H9 (cell line): ENCODE measurements at regions not wholly inside any gene's neighbourhood (a gene's known extent, or its start where the extent isn't known, plus 50 kb on each side); places are given as distances from the start of the nearest gene placed in this dataset.

Experiments
- DNase-seq: peaks from one replicate; pipeline ENCODE4 v3.0.0-alpha.2; 2017
- H2AFZ ChIP-seq: one replicate; pipeline ENCODE4 v1.6.1; 2013; ENCODE audit warnings: mild to moderate bottlenecking, low read length, control low read depth, moderate library complexity
- H2AK5ac ChIP-seq: 2 replicates; pipeline ENCODE4 v1.6.1; 2013; ENCODE audit warnings: low read length, control low read depth, mixed read lengths; ENCODE audit not compliant: insufficient read length
- H2BK120ac ChIP-seq: one replicate; pipeline ENCODE4 v1.6.1; 2013; ENCODE audit warnings: low read depth, mild to moderate bottlenecking, low read length, control low read depth, inconsistent platforms; ENCODE audit not compliant: poor library complexity, severe bottlenecking
- H2BK12ac ChIP-seq: 2 replicates; pipeline ENCODE4 v1.6.1; 2013; ENCODE audit warnings: low read length, control low read depth, mixed read lengths, low read depth; ENCODE audit not compliant: insufficient read length
- H2BK15ac ChIP-seq: 2 replicates; pipeline ENCODE4 v1.6.1; 2013; ENCODE audit warnings: low read depth, low read length, control low read depth
- H2BK20ac ChIP-seq: one replicate; pipeline ENCODE4 v1.6.1; 2013; ENCODE audit warnings: low read depth, mild to moderate bottlenecking, low read length, control low read depth, inconsistent platforms; ENCODE audit not compliant: poor library complexity, severe bottlenecking
- H2BK5ac ChIP-seq: 2 replicates; pipeline ENCODE4 v1.6.1; 2013; ENCODE audit warnings: low read length, control low read depth, mixed read lengths; ENCODE audit not compliant: insufficient read length
- H3K14ac ChIP-seq: 2 replicates; pipeline ENCODE4 v1.6.1; 2013; ENCODE audit warnings: low read length, control low read depth; ENCODE audit not compliant: insufficient read depth
- H3K18ac ChIP-seq: 2 replicates; pipeline ENCODE4 v1.6.1; 2013; ENCODE audit warnings: low read depth, mild to moderate bottlenecking, mixed read lengths, low read length, control low read depth; ENCODE audit not compliant: insufficient read length
- H3K23ac ChIP-seq: 2 replicates; pipeline ENCODE4 v1.6.1; 2013; ENCODE audit warnings: low read length, control low read depth, mixed read lengths, low read depth; ENCODE audit not compliant: insufficient read length
- H3K23me2 ChIP-seq: 2 replicates; pipeline ENCODE4 v1.6.1; 2013; ENCODE audit warnings: low read depth, mild to moderate bottlenecking, mixed read lengths, low read length, control low read depth; ENCODE audit not compliant: insufficient read length, poor library complexity, severe bottlenecking
- H3K27ac ChIP-seq: 2 replicates; pipeline ENCODE4 v1.5.1; 2013; ENCODE audit warnings: low read length, control low read depth, mixed read lengths, low read depth; ENCODE audit not compliant: insufficient read length
- H3K27me3 ChIP-seq: 2 replicates; pipeline ENCODE4 v1.6.1; 2013; ENCODE audit warnings: low read length, control low read depth, inconsistent platforms; ENCODE audit not compliant: insufficient read depth
- H3K4ac ChIP-seq: 2 replicates; pipeline ENCODE4 v1.6.1; 2013; ENCODE audit warnings: low read depth, mild to moderate bottlenecking, control low read depth, inconsistent platforms, low read length, moderate library complexity
- H3K4me1 ChIP-seq: 2 replicates; pipeline ENCODE4 v1.6.1; 2013; ENCODE audit warnings: low read length, control low read depth, inconsistent platforms; ENCODE audit not compliant: insufficient read depth
- H3K4me2 ChIP-seq: 2 replicates; pipeline ENCODE4 v1.6.1; 2013; ENCODE audit warnings: low read length, control low read depth, mixed read lengths; ENCODE audit not compliant: insufficient read length, insufficient read depth
- H3K56ac ChIP-seq: 2 replicates; pipeline ENCODE4 v1.6.1; 2013; ENCODE audit warnings: low read depth, mild to moderate bottlenecking, mixed read lengths, low read length, control low read depth; ENCODE audit not compliant: insufficient read length
- H3K79me1 ChIP-seq: 2 replicates; pipeline ENCODE4 v1.6.1; 2013; ENCODE audit warnings: low read depth, mild to moderate bottlenecking, moderate library complexity, low read length, control low read depth, inconsistent platforms; ENCODE audit not compliant: insufficient read depth, poor library complexity, severe bottlenecking
- H3K79me2 ChIP-seq: 2 replicates; pipeline ENCODE4 v1.6.1; 2013; ENCODE audit warnings: low read length, control low read depth, inconsistent platforms; ENCODE audit not compliant: insufficient read depth
- H3K9ac ChIP-seq: 2 replicates; pipeline ENCODE4 v1.6.1; 2013; ENCODE audit warnings: low read length, control low read depth, mixed read lengths; ENCODE audit not compliant: insufficient read length; ENCODE audit errors: extremely low read depth
- H3K9me3 ChIP-seq: one replicate; pipeline ENCODE4 v1.6.1; 2013; ENCODE audit warnings: low read depth, low read length, inconsistent platforms; ENCODE audit not compliant: control insufficient read depth
- H3T11ph ChIP-seq: one replicate; pipeline ENCODE4 v1.6.1; 2013; ENCODE audit warnings: mild to moderate bottlenecking, low read length, control low read depth, inconsistent platforms
- H4K20me1 ChIP-seq: one replicate; pipeline ENCODE4 v1.6.1; 2013; ENCODE audit not compliant: control insufficient read depth, insufficient read length, insufficient read depth
- H4K5ac ChIP-seq: 2 replicates; pipeline ENCODE4 v1.6.1; 2013; ENCODE audit warnings: low read depth, mild to moderate bottlenecking, mixed read lengths, low read length, control low read depth; ENCODE audit not compliant: insufficient read length
- H4K8ac ChIP-seq: replicated peaks from 2 replicates; pipeline ENCODE4 v1.6.1; 2013; ENCODE audit warnings: low read length, control low read depth, mixed read lengths, low read depth; ENCODE audit not compliant: insufficient read length
- H4K91ac ChIP-seq: 2 replicates; pipeline ENCODE4 v1.6.1; 2013; ENCODE audit warnings: low read depth, mild to moderate bottlenecking, moderate library complexity, mixed read lengths, low read length, control low read depth; ENCODE audit not compliant: insufficient read length
- H3K27ac Mint-ChIP-seq, 3 experiments: 2 replicates in 2 of 3; 3 replicates in 1 of 3; pipeline ENCODE4 v1.8.0; 2020 to 2021; ENCODE audit warnings: mixed read lengths in 3 of 3, mild to moderate bottlenecking in 1 of 3, moderate library complexity in 1 of 3
- H3K27me3 Mint-ChIP-seq: 2 replicates; pipeline ENCODE4 v1.8.0; 2021; ENCODE audit warnings: low read depth, mild to moderate bottlenecking, moderate library complexity, mixed read lengths
- H3K36me3 Mint-ChIP-seq, 3 experiments: 2 replicates in 2 of 3; 3 replicates in 1 of 3; pipeline ENCODE4 v1.8.0; 2020 to 2021; ENCODE audit warnings: low read depth in 3 of 3, mixed read lengths in 3 of 3; ENCODE audit not compliant: insufficient read depth in 1 of 3
- H3K4me1 Mint-ChIP-seq, 2 experiments: 2 replicates each; pipeline ENCODE4 v1.8.0; 2020; ENCODE audit warnings: mixed read lengths in 2 of 2
- H3K4me3 Mint-ChIP-seq, 2 experiments: 2 replicates in 1 of 2; 3 replicates in 1 of 2; pipeline ENCODE4 v1.8.0; 2020 to 2021; ENCODE audit warnings: mild to moderate bottlenecking in 2 of 2, mixed read lengths in 2 of 2, moderate library complexity in 1 of 2
- H3K9me3 Mint-ChIP-seq, 2 experiments: 2 replicates in 1 of 2; 3 replicates in 1 of 2; pipeline ENCODE4 v1.8.0; 2020; ENCODE audit warnings: mild to moderate bottlenecking in 2 of 2, mixed read lengths in 2 of 2, moderate library complexity in 1 of 2
- WGBS: extraction: QIAGEN DNeasy Blood & Tissue Kit; methylation state at CpG from one replicate; pipeline ENCODE4 v1.1.7; 2013; ENCODE audit warnings: missing lambda C conversion rate, low lambda C conversion rate, mixed read lengths; ENCODE audit not compliant: insufficient read length; ENCODE audit errors: extremely low coverage; 5-methylcytosine and 5-hydroxymethylcytosine counted together
- TF ChIP-seq, protein P1 (sequence below): fragments of 200-600 bp; sonication (generic); conservative IDR thresholded peaks from 3 replicates; pipeline ENCODE4 v1.8.0; 2021; ENCODE audit warnings: antibody characterized with exemption, mild to moderate bottlenecking

DNA sequence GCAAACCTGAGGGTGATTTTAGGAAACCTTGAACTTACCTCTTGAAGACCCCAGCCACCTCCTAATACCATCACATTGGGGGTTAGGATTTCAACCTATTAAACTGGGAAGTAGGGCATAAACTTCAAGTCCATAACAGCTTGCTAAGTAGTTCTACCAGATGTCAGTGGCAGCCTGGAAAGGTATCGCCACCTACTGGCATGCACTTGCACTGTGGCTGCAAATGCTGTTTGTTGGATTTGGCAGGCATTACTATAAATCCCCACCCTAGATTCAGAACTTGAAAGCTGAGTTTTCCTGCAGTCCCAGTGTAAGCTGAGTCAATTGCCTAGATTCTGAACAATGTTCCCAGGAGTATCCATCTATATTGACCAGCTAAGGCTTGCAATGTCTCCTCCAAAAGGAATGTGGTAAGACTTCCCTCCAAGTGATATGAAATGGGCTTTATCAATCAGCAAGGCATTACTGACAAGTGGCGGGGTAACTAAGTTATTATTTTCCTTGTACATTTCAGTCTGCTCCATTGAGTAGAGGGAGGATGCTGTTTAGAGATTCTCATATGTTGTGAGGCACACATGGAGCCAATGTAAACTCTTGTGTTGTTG is 474.5 kb downstream of the PTPRC start:
- Histone ChIP-seq H3K56ac (no peak overlapping the region), H3K27me3 (no peaks in the 10 kb centered on the region), H3K23me2 (no peaks in the 10 kb centered on the region), H4K91ac (no peak overlapping the region), H2BK120ac (no peak overlapping the region), H2BK20ac (no peak overlapping the region), H3K4ac (no peak overlapping the region), H3K79me1 (no peaks in the 10 kb centered on the region), H2BK5ac (no peak overlapping the region), H3K14ac (no peak overlapping the region), H3K18ac (no peak overlapping the region), H3K79me2 (no peaks in the 10 kb centered on the region), H3K4me2 (no peak overlapping the region), H3K27ac (no peak overlapping the region), H3K23ac (no peak overlapping the region), H2AFZ (no peak overlapping the region), H3K4me1 (peaks cover 3% of the 10 kb centered on the region; the same call in 1 of the 2 replicates), H3K9me3 (no peaks in the 10 kb centered on the region), H4K20me1 (no peaks in the 10 kb centered on the region), H4K5ac (no peak overlapping the region), H3T11ph (no peak overlapping the region), H3K9ac (no peak overlapping the region), H2BK12ac (no peak overlapping the region), H2BK15ac (no peak overlapping the region), H4K8ac (no peak overlapping the region), H2AK5ac (no peak overlapping the region)
- DNase-seq = peak; percentile 65
- Mint-ChIP-seq H3K27me3 (no peaks in the 10 kb centered on the region), H3K27ac (no peak overlapping the region), H3K4me1 (peaks cover 8 to 9% of the 10 kb centered on the region in 2 experiments), H3K4me3 (no peak overlapping the region), H3K9me3 (peaks cover 0 to 2% of the 10 kb centered on the region in 2 experiments; a peak in 1 of 5 replicates), H3K36me3 (no peaks in the 10 kb centered on the region)
- TF ChIP-seq, protein P1, sequence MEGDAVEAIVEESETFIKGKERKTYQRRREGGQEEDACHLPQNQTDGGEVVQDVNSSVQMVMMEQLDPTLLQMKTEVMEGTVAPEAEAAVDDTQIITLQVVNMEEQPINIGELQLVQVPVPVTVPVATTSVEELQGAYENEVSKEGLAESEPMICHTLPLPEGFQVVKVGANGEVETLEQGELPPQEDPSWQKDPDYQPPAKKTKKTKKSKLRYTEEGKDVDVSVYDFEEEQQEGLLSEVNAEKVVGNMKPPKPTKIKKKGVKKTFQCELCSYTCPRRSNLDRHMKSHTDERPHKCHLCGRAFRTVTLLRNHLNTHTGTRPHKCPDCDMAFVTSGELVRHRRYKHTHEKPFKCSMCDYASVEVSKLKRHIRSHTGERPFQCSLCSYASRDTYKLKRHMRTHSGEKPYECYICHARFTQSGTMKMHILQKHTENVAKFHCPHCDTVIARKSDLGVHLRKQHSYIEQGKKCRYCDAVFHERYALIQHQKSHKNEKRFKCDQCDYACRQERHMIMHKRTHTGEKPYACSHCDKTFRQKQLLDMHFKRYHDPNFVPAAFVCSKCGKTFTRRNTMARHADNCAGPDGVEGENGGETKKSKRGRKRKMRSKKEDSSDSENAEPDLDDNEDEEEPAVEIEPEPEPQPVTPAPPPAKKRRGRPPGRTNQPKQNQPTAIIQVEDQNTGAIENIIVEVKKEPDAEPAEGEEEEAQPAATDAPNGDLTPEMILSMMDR = peak; percentile 87
- no CpG with 5 or more reads among the region's 2 CpGs for WGBS
